ENCODE measurements at regions not wholly inside any gene's neighbourhood (a gene's known extent, or its start where the extent isn't known, plus 50 kb on each side); places are given as distances from the start of the nearest gene placed in this dataset.

- no peak for DNase-seq
Measured at GRCh38 chr2:23326330-23326729, 58.6 kb upstream of the KLHL29 start.

GRCh38 chr2:23327416-23327815 is 57.6 kb upstream of the KLHL29 start:
- DNase-seq: no peak

- no peak for DNase-seq
Measured at GRCh38 chr2:23327887-23328286, 57.1 kb upstream of the KLHL29 start.

GRCh38 chr2:23330214-23330613 is 54.8 kb upstream of the KLHL29 start:
- DNase-seq: no peak
